ENCODE measurements at regions not wholly inside any gene's neighbourhood (a gene's known extent, or its start where the extent isn't known, plus 50 kb on each side); places are given as distances from the start of the nearest gene placed in this dataset.
A peak's percentile ranks its signal among the peaks of the same experiment; 100 is the strongest.

DNA sequence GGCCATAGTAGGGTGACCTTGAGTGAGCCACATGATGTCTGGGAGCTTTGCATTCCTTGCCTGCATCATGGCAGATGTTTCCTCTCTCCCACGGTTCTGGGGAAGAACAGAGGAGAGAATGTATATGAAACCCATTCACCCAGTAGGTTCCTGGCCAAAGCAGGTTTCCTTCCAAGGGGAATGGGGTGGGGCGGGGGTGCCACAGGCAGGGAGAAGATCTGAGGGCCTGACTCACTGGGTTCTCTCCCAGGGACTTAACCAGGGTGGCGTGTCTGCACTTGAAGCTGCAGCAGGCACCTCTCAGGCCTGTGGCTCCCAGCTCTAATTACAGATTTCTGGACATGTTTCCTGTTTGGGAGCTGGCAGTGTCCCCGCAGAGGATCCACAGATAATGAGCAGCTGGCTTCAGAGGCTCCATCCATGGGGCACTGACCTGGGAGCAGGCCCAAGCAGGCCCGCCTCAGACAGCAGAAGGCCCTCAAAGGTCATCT, 50.2 kb upstream of the ZMIZ1 start (continued):
- TF ChIP-seq, protein P1, sequence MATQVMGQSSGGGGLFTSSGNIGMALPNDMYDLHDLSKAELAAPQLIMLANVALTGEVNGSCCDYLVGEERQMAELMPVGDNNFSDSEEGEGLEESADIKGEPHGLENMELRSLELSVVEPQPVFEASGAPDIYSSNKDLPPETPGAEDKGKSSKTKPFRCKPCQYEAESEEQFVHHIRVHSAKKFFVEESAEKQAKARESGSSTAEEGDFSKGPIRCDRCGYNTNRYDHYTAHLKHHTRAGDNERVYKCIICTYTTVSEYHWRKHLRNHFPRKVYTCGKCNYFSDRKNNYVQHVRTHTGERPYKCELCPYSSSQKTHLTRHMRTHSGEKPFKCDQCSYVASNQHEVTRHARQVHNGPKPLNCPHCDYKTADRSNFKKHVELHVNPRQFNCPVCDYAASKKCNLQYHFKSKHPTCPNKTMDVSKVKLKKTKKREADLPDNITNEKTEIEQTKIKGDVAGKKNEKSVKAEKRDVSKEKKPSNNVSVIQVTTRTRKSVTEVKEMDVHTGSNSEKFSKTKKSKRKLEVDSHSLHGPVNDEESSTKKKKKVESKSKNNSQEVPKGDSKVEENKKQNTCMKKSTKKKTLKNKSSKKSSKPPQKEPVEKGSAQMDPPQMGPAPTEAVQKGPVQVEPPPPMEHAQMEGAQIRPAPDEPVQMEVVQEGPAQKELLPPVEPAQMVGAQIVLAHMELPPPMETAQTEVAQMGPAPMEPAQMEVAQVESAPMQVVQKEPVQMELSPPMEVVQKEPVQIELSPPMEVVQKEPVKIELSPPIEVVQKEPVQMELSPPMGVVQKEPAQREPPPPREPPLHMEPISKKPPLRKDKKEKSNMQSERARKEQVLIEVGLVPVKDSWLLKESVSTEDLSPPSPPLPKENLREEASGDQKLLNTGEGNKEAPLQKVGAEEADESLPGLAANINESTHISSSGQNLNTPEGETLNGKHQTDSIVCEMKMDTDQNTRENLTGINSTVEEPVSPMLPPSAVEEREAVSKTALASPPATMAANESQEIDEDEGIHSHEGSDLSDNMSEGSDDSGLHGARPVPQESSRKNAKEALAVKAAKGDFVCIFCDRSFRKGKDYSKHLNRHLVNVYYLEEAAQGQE (IDR thresholded peaks at IDR 0.05; ENCODE audit: low read depth, low read length), result no peak
- TF ChIP-seq RAD21 (IDR thresholded peaks at IDR 0.05; ENCODE audit: low read length), result peak; percentile 46
- TF ChIP-seq FOXJ3 (CRISPR knock-in tag; IDR thresholded peaks at IDR 0.05), result peak; percentile 90
- peak; percentile 76 for TF ChIP-seq CHD2 (IDR thresholded peaks at IDR 0.05; ENCODE audit: low read length, partially characterized antibody)
- TF ChIP-seq ELF1 (IDR thresholded peaks at IDR 0.05), result no peak

Small RNAs in the stretch of these regions (small RNA-seq; reads per million reads assigned to genes)
- 0 to 0.11 (median 0) reads per million in 7 experiments for gene RF00056
